Stomach (tissue), 8 donors: ENCODE measurements at regions not wholly inside any gene's neighbourhood (a gene's known extent, or its start where the extent isn't known, plus 50 kb on each side); places are given as distances from the start of the nearest gene placed in this dataset.

Experiments used
- DNase-seq, 2 donors: peaks; one replicate each; pipeline versions ENCODE4 v3.0.0 to v3.0.0-alpha.2; 2013 to 2019
- H3K27ac ChIP-seq, 5 donors: fragments of 200-600 bp in 4 of 5; sonication (generic) in 4 of 5; one replicate each; pipeline ENCODE4 v1.5.1; 2013 to 2019; ENCODE audit warnings: mild to moderate bottlenecking in 1 of 5, moderate library complexity in 1 of 5
- H3K27me3 ChIP-seq, 3 donors: fragments of 200-600 bp; sonication (generic); one replicate each; pipeline ENCODE4 v1.5.1; 2017 to 2019; ENCODE audit warnings: mixed run types in 1 of 3
- H3K36me3 ChIP-seq, 4 donors: fragments of 200-600 bp; sonication (generic); 1 replicate in 3 of 4; 2 replicates in 1 of 4; pipeline ENCODE4 v1.5.1; 2016 to 2019
- H3K4me1 ChIP-seq, 4 donors: fragments of 200-600 bp; sonication (generic); one replicate each; pipeline ENCODE4 v1.5.1; 2016 to 2019
- H3K4me3 ChIP-seq, 4 donors: fragments of 200-600 bp; sonication (generic) in 3 of 4; one replicate each; pipeline ENCODE4 v1.5.1; 2016 to 2019; ENCODE audit warnings: mild to moderate bottlenecking in 1 of 4
- H3K9me3 ChIP-seq, 4 donors: fragments of 200-600 bp; sonication (generic); one replicate each; pipeline ENCODE4 v1.5.1; 2016 to 2019
- CTCF ChIP-seq, 7 experiments: fragments of 450-650 bp in 4 of 7; fragments of 200-600 bp in 3 of 7; sonication (generic) in 3 of 7; IDR thresholded peaks; one replicate each; pipeline ENCODE4 v1.5.1; 2016 to 2019; ENCODE audit warnings: antibody characterized with exemption in 7 of 7, control low read depth in 2 of 7, mild to moderate bottlenecking in 1 of 7
- EP300 ChIP-seq: sonication (generic); formaldehyde crosslinking; IDR thresholded peaks from one replicate; pipeline ENCODE4 v1.6.1; 2017; ENCODE audit warnings: antibody characterized with exemption
- POLR2A ChIP-seq, 4 donors: fragments of 450-650 bp; IDR thresholded peaks; one replicate each; pipeline ENCODE4 v1.6.1; 2016; ENCODE audit warnings: antibody characterized with exemption in 4 of 4, control low read depth in 2 of 4, mild to moderate bottlenecking in 1 of 4, moderate library complexity in 1 of 4
- POLR2AphosphoS5 ChIP-seq, 3 donors: sonication (generic); formaldehyde crosslinking; IDR thresholded peaks; one replicate each; pipeline ENCODE4 v1.6.1; 2016; ENCODE audit warnings: antibody characterized with exemption in 3 of 3
- WGBS, 5 donors: extraction: QIAGEN DNeasy Blood & Tissue Kit in 3 of 5; methylation state at CpG; one replicate each; pipeline versions ENCODE4 v1.1.5 to v1.1.7; 2013 to 2018; 5-methylcytosine and 5-hydroxymethylcytosine counted together
- intact Hi-C: fragments of 100-400 bp; cut with DNase I; formaldehyde crosslinking; loops from one replicate; pipeline ENCODE4 v1.15.1; 2023; ENCODE audit warnings: low total_unique reads
- donor health status: healthy with polysubstance abuse.
- donor health status: Bipolar disorder and iron deficiency.
- donor health status: healthy.

GRCh38 chr5:135115591-135115990, 81.6 kb upstream of the PITX1 start:
- Histone ChIP-seq H3K4me3 (no peak overlapping the region), H3K9me3 (no peaks in the 10 kb centered on the region), H3K27ac (peak overlapping the region; percentile 3 to 71 (median 44)), H3K36me3 (no peaks in the 10 kb centered on the region), H3K27me3 (no peaks in the 10 kb centered on the region), H3K4me1 (peaks cover 7 to 27% (median 13%) of the 10 kb centered on the region in 4 donors)
- no peak for DNase-seq
- WGBS, 5 donors, result 21 to 38% (median 30%) methylated on average over 6 of the region's 6 CpGs
- intact Hi-C loops, result no loop called here
- no peak for TF ChIP-seq EP300
- TF ChIP-seq CTCF (IDR thresholded peaks at IDR 0.05), result no peak
- TF ChIP-seq POLR2AphosphoS5 (IDR thresholded peaks at IDR 0.05), result no peak
- no peak for TF ChIP-seq POLR2A (IDR thresholded peaks at IDR 0.05)

- Histone ChIP-seq H3K27me3 (no peaks in the 10 kb centered on the region), H3K27ac (peak overlapping the region in 1 of 5 donors; percentile 32), H3K4me3 (no peak overlapping the region), H3K36me3 (no peaks in the 10 kb centered on the region), H3K4me1 (peaks cover 7 to 27% (median 13%) of the 10 kb centered on the region in 4 donors), H3K9me3 (no peaks in the 10 kb centered on the region)
- no peak for DNase-seq
- no peak for TF ChIP-seq CTCF (IDR thresholded peaks at IDR 0.05)
- TF ChIP-seq POLR2A (IDR thresholded peaks at IDR 0.05), result no peak
- TF ChIP-seq EP300, result no peak
- TF ChIP-seq POLR2AphosphoS5 (IDR thresholded peaks at IDR 0.05), result no peak
- intact Hi-C loops, result no loop called here
- WGBS, 5 donors, result 58 to 82% (median 66%) methylated on average over 2 of the region's 2 CpGs
Observed at GRCh38 chr5:135114759-135115158, 80.7 kb upstream of the PITX1 start.

- Histone ChIP-seq H3K36me3 (no peaks in the 10 kb centered on the region), H3K27ac (no peak overlapping the region), H3K4me1 (peaks cover 7 to 27% (median 14%) of the 10 kb centered on the region in 4 donors), H3K4me3 (no peak overlapping the region), H3K27me3 (no peaks in the 10 kb centered on the region), H3K9me3 (no peaks in the 10 kb centered on the region)
- DNase-seq, result peak in 1 of 2 donors; percentile 68
- WGBS, 5 donors, result 66 to 79% (median 73%) methylated on average over 10 of the region's 10 CpGs
- intact Hi-C loops, result no loop called here
- TF ChIP-seq EP300 (no peak), POLR2A (IDR thresholded peaks at IDR 0.05) (no peak), POLR2AphosphoS5 (IDR thresholded peaks at IDR 0.05) (no peak), CTCF (IDR thresholded peaks at IDR 0.05) (no peak)
Observed at GRCh38 chr5:135112008-135112725, 78.1 kb upstream of the PITX1 start.

- whole genome bisulfite sequencing, 5 donors, result 57 to 80% (median 76%) methylated on average over 3 to 11 of the region's 11 CpGs
- no peaks in the 10 kb centered on the region for H3K27me3 ChIP-seq
- DNase-seq, result no peak
Observed at GRCh38 chr5:135110785-135111596, 77.0 kb upstream of the PITX1 start.

More at GRCh38 chr5:135110785-135111596, 77.0 kb upstream of the PITX1 start:
- H3K4me1 ChIP-seq, result peaks cover 5 to 22% (median 14%) of the 10 kb centered on the region in 4 donors
- no peak for TF ChIP-seq POLR2A (IDR thresholded peaks at IDR 0.05)
- TF ChIP-seq EP300, result no peak
- TF ChIP-seq CTCF (IDR thresholded peaks at IDR 0.05), result no peak
- no peak for TF ChIP-seq POLR2AphosphoS5 (IDR thresholded peaks at IDR 0.05)
- intact Hi-C loops, result no loop called here
- no peak overlapping the region for H3K4me3 ChIP-seq
- no peaks in the 10 kb centered on the region for H3K9me3 ChIP-seq
- H3K36me3 ChIP-seq, result no peaks in the 10 kb centered on the region
- no peak overlapping the region for H3K27ac ChIP-seq
